GM23248 (cell line): ENCODE measurements at regions not wholly inside any gene's neighbourhood (a gene's known extent, or its start where the extent isn't known, plus 50 kb on each side); places are given as distances from the start of the nearest gene placed in this dataset.

Experiments used
- EZH2 ChIP-seq: fragments of 200-600 bp; sonication (generic); IDR thresholded peaks from 2 replicates; pipeline ENCODE4 v1.6.1; 2018; ENCODE audit warnings: antibody characterized with exemption, mild to moderate bottlenecking; ENCODE audit not compliant: insufficient read depth, poor library complexity, severe bottlenecking
- EZH2phosphoT487 ChIP-seq: fragments of 200-600 bp; sonication (generic); IDR thresholded peaks from 2 replicates; pipeline ENCODE4 v1.6.1; 2018; ENCODE audit warnings: antibody characterized with exemption, moderate library complexity, mild to moderate bottlenecking, low read depth; ENCODE audit not compliant: insufficient read depth

- TF ChIP-seq EZH2 (no peak), EZH2phosphoT487 (no peak)
These were observed 304.1 kb downstream of the SNAPC1 start for GRCh38 chr14:62066304-62066703.
